HL-60/S4 treated with retinoic acid at 250 ng/mL for 4 days and 3 days (cell line): ENCODE measurements at regions not wholly inside any gene's neighbourhood (a gene's known extent, or its start where the extent isn't known, plus 50 kb on each side); places are given as distances from the start of the nearest gene placed in this dataset.
"Not testable (repeated sequence)": the region's sequence is repeated elsewhere in the genome, so short reads cannot be mapped to it uniquely, and the experiment has no call there.

Source experiments
- in situ Hi-C: fragments of 300-500 bp; cut with MboI; formaldehyde crosslinking; loops from 2 replicates; pipeline ENCODE4 v1.7.0; 2022; ENCODE audit warnings: low sequenced_read_pairs

DNA sequence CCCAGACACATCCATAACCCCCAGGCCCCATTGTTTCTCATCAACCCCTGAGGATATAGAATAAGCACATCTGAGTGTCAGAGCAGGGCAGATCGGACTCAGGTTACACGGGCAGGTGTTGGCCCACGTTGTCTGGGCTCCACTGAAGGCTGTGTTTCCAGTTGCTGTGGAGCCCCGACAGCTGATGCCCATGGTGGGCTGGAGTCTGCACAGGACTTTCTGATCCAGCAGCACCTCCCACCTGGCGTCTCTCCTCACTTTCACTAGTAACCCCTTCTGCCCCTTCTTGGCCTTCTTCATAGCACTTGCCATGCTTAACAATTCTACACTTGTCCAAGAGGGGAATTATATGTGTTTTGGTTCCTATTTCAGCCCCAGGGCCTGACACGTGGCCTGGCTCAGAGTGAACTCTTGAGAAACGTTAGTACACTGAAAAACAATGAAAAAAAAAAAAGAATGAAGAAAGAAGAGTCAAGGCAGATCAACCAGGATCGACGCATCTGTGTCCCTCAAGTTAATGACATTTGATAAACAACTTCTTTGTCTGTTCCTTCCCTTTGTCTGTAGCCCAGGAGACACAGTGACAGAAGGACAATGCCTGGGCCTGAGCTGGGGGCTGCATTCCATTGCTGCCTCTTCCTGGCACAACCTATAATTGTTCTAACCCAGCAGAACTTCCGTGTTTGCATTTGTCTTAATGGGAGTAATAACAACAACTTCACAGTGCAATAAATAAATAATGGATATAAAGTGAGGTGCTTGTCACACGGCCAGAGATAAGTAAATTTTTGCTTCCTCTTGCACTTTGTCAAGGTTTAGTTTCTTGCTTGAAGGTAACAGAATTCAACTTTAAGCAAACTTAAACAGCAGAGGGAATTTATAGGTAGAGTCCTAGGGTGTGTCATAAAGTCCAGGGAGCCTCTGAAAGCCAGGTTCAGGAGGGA lies 224.2 kb upstream of the SSTR4 start:
- in situ Hi-C loops, result no loop called here

DNA sequence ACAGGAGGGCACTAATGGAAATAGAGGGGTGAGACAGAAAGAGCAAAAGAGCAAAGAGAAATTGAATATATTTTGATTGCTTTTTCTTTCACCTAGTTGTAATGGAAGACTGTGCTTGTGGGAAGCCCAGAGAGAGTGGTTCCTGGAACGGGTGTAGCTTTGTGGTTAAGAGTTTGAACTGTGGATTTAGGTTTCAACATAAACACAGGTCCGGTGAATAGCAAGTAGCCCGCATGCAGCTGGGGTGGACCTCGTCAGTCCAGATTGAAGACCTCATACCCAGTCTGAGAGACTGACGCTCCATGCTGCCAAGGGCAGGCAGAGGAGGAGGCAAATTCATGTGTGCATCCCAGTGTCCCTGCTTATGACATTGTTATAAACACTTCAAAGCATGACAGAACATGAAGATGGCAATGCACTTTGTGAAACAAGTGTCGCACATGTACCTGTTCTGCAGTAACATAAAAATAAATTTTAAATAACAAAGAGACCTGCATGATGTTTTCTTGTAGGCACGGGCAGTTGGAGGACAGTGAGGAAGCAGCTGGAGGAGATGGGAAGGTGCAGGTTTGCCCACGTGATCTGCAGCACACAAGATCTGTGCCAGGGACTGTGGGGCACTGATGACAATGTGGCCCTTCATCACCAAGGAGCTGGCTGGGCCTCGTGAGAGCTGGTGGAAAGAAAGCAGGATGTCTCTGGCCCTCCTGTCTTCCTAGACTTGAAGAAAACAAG lies 220.5 kb upstream of the SSTR4 start:
- in situ Hi-C loops, result no loop called here

DNA sequence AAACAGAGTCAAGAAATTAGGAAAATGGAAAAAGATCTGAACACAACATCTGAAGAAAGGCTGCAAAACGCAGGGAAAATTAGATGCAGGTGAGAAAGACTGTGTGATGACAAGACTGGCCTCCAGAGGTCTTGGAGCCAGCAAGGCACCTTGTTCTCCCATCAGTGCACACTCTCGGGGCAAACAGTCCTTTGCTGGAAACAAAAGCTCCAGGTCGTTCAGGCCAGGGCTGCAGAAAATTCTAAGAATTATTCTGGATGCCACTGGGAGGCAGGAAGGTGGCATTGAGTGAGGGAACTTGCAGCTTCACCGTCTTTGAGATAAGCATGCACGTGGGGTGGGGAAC lies 219.9 kb upstream of the SSTR4 start:
- in situ Hi-C loops, result no loop called here

DNA sequence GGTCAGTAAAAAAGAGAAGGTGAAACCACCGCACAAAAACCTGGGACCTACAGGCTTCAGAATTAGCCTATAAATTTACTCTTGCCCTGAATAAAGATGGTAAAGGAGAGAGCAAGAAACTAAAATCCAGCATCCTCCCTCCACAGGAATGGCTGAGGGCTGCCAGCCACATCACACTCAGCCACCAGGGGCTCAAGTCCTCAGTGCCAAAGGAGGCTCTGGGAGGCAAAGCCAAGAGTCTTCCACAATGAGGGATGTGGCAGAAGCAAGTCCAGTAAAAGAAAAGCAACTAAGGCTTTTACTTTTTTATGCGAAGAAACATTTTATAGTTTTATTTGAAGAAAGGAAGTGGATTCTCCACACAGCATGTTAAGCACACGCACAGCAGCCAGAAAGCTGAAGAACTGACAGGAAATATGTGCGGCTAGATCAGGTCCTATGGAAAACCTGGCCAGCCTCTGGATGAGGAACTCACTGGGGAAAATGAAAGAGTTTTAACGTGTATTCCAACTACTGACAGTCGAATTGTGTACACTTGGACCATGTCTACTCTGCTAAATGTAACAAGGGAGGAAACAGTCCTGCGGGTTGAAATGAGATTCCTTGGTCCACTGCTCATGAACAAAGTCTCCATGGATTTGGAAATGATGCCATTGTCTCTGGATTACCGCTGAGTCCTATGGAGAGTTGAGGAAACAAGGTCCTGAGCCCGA lies 219.4 kb upstream of the SSTR4 start:
- in situ Hi-C loops, result no loop called here

DNA sequence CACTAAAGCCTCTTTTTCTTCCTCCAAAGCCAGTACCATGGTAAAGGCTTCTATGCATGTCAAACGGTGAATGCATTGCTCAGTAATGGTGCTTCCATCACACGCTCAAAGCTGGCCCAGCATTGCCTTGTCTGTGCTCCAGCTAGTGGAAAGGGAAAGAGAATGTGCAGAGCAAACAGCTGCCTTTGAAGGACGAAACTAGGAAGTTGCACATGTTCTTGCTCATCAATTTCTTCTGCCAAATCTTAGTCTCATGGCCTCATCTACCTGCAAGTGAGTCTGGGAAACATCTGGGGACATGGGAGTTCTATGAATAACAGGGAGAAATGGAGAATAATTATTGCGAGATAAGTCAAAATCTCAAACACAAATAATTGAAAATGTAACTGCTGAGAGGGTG lies 216.5 kb upstream of the SSTR4 start:
- in situ Hi-C loops, result no loop called here

DNA sequence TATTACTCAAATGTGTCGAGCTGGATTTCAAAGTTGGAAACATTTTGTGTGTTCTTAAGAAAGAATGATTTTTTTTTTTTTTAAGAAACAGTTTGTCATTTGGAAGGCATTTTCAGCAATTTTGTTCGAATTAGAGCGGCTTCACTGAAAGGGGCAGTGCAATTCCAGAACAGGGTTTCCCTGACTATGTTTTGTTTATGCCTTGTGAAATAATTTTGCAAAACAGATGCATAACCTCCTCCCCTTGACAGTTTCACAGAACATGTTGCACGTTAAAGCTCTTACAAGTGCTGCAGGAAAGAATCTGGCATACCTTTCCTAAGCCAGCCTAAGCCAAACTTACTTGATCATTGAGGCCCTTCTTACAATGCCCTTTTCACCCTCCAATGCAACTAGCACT lies 216.0 kb upstream of the SSTR4 start:
- in situ Hi-C loops, result no loop called here

DNA sequence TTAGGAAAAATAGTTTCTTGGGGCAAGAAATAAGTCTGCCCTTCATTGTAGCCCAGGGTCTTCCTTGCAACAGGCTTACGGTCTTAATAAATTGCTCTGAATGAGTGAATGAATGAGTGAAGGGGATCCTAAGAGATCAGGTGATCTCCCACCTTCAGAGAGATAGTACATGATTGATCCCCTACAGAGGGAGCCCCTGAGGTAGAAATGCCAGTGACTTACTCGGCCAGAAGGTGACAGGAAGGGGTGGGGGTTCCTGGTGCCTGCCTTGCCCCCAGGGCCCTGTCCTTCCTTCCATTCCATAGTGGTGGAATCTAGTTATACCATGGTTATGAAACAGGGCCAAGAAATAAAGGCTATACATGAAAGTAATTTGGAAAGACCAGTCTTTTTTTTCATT lies 215.3 kb upstream of the SSTR4 start:
- in situ Hi-C loops, result no loop called here

DNA sequence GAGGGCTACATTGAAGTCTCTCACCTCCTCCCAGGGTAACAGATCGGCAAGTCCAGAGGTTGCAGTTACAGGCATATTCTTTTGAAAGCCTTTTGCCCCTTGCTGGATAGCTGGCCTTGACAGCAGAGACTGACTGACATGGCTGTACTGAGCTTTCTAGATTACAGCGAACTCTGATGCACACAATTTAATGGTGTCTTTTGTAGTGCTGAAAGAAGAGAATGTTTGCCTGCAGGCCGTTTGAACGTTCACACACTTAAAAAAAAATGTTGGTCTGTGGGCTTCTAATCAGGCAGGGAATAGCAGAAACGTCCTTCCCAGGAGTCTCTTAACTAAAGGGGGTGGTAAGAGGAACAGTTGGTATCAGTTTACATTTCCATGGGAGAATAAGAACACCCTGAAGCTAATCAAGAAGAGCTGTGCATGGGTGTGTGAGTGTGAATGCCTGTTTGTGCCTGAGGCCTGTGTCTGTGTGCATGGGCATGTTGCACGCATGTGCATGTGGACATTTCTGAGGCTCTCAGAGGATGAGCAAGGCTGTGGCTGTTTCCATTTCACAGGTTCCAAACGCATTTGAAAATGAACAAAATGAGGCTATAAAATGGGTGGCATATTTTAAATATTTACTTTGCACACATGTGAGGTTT lies 213.9 kb upstream of the SSTR4 start:
- in situ Hi-C loops, result no loop called here

DNA sequence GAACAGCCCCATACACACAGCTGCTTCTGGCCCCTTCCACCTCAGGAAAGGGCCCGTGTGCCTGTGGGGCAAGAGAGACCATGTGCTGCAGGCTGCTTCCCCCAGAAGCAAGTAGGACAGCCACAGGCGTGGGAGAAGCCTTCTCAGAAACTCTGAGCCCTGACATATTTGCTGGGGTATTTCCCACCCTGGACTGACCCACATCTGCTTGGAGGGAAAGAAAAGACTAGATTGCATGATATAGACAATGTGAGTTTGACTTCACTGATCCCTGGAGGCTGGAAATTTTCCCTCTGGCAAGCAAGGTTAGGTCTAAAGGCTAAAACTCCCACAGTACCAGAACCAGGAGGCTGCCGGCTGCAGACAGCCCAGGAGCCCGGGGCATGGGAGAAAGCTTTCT lies 213.3 kb upstream of the SSTR4 start:
- in situ Hi-C loops, result no loop called here

DNA sequence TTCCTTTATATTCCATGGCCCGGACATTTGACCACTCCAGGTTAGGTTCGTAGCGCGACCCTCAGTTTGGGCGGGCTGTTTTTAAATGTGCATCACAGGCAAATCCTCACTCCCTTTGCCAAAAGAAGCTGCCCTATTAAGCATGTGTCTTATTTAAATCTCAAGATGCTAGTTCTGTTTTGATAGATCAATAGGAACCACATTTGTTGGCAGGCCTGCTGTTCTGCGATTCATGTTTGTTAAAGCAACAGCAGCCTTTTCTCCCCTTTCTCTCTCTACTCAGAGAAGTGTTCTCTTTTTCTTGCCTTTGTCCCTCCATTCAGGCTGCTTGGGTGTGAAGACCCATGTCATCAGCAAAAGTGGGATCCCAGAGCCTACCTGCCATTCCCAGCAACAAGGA lies 212.0 kb upstream of the SSTR4 start:
- in situ Hi-C loops, result no loop called here

DNA sequence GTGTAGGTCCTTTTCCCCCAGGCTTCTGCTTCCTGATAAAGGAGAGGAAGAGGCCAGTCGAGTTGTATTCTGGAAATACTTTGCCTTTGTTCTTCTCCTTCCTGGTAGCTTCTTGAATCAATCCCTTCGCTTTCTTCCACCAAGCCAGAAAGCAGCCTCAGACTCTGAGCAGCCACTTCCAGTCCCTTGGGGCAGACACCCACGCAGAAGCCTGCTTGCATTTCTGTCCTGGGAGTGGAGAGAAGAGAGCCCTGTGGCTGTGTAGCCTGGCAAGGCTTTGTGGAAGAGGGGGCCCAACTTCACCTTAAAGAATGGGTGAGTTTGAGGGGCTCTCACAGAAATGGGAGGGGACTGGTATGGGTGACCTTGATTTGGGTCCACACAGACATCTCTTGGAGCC lies 211.0 kb upstream of the SSTR4 start:
- in situ Hi-C loops, result no loop called here

DNA sequence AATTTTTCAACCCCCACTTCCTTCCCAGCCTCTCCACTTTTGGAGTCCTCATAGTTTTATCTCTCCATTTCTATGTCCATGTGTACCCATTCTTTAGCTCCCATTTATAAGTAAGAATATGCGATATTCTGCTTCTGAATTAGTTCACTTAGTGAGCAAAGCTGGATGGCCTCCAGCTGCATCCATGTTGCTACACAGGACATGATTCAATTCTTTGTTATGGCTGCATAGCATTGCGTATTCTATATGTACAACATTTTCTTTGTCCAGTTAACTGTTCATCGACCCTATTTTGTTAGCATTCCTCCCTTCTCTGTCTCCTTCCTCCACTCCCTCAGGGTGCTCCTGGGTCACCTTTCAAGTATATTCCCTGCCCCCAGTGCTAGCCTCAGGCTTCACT lies 210.0 kb upstream of the SSTR4 start:
- in situ Hi-C loops, result no loop called here

DNA sequence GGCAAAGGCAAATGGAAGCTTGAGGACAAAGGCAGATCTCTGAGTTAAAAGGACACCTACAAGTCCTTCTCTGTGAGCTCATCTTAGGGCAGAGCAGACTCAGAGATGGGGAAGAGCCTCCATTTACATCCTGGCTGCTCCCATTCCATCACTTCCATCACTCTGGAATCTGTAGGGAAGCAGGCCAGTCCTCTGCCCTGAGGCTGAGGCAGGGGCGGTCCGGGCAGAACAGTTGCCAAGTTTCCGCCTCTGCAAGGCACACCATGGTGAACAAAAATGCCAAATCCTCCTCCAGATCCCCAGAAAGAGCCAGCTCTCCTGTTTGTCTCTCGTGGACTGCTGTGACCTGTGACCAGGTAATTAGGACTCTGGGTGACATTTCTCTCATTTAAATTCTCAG lies 209.6 kb upstream of the SSTR4 start:
- in situ Hi-C loops, result no loop called here

DNA sequence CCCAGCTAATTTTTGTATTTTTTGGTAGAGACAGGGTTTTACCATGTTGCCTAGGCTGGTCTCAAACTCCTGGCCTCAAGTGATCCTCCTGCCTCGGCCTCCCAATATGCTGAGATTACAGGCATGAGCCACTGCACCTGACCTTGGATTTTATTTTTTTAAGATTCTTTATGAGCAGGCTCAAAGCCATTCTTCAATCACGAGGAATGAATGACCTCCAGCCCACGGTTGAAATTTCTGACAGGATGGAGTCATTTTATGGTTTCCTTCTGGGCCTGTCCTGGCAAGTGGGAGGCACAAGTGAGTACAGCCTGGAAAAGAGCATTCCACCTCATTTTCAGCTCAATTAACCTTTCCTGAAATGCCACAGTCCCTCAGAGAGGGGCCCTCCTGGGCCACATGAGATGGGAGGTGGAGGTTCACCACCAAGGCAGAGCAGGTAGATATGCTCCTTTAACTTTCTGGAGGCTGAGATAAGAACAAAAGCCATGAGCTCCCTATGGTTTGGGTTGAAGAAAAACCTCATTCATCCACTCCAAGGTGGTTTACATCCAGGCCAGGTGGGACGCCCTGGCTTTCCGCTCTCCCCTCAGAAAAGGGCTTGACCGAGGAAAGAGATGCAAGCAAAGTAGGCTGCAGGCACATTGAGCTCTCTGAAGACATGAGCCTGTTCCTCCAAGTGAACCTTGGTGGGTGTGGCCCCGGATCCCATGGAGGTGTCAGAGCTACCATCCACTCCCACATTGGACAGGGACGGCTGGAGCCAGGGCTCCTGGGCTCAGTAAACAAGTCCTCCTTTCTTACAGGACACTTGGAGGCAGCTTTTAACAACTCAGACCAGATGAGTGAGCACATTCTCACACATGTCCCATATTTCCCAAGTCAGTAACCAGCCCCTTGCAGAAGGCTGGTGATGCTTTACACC lies 208.5 kb upstream of the SSTR4 start:
- in situ Hi-C loops, result no loop called here

DNA sequence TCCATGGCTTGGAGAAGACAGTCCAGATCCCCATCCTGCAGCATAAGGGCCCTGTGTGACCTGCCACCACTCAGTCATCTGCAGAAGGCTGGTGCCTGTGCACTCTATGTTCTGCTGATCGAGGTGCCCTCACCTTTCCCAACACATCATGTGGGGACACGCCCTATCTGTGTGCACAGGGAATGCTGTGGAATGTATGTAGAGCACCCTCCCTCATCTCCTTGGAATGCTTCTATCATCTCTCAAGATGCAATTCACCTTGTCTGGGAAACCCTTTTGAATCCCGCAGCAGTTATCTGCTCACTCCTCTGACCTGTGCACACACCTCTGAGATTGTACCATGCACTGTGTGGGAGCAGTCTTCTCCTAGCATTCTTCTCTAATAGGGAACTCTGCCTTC lies 207.2 kb upstream of the SSTR4 start:
- in situ Hi-C loops, result no loop called here

DNA sequence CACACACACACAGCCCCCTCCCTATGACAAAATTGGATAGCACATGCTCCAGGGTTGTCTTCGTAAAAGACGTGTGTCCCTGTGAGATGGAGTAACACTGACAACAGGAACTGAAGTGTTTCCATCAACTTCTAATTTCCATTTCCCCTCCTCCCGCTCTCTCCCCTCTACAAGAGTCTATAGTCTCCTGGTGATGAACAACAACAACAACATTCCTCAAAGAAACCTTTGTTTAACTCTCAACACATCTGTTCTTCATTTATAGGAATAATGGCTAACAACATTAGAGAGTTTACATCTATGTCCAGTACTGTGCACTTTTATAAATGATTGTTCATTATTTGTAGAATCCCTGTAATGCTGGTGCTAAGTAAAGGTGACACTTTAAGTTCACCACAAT lies 205.8 kb upstream of the SSTR4 start:
- in situ Hi-C loops, result no loop called here

DNA sequence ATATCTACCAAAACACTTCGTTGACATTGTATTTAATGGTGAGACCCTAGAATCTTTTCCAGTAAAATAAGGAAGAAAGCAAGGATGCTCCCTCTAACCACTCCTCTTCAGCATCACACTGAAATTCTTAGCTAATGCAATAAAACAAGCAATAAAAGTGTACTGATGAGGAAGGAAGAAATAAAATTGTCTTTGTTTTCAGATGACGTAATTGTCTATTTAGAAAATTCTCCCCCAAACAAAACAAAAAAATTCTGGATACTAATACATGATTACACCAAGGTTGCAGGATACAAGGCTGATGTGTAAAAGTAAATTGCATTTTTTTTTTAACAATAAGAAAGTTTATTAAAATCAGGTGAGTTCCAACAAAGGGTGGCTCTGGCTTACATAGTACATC lies 205.0 kb upstream of the SSTR4 start:
- in situ Hi-C loops, result no loop called here

DNA sequence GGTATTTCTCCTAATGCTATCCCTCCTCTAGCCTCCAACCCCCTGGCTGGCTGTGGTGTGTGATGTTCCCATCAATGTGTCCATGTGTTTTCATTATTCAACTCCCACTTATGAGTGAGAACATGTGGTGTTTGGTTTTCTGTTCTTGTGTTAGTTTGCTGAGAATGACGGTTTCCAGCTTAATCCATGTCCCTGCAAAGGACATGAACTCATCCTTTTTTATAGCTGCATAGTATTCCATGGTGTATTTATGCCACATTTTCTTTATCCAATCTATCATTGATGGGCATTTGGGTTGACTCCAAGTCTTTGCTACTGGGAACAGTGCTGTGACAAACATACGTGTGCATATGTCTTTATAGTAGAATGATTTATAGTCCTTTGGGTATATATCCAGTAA lies 204.4 kb upstream of the SSTR4 start:
- in situ Hi-C loops, result not testable (repeated sequence)

DNA sequence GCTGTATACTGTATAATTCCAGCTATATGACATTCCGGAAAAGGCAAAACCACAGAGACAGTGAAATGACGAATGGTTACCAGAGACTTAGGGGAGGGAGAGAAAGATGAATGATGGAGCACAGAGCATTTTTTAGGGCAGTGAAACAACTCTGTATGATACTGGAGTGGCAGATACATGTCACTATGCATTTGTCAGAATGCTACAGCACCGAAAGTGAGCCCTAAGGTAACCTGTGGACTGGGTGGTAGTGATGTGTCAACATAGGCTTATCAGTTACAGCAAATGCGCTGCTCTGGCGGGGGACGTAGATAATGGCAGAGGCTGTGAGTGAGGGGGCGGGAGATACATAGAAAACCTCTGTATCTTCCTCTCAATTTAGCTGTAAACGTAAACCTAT lies 201.3 kb upstream of the SSTR4 start:
- in situ Hi-C loops, result no loop called here

DNA sequence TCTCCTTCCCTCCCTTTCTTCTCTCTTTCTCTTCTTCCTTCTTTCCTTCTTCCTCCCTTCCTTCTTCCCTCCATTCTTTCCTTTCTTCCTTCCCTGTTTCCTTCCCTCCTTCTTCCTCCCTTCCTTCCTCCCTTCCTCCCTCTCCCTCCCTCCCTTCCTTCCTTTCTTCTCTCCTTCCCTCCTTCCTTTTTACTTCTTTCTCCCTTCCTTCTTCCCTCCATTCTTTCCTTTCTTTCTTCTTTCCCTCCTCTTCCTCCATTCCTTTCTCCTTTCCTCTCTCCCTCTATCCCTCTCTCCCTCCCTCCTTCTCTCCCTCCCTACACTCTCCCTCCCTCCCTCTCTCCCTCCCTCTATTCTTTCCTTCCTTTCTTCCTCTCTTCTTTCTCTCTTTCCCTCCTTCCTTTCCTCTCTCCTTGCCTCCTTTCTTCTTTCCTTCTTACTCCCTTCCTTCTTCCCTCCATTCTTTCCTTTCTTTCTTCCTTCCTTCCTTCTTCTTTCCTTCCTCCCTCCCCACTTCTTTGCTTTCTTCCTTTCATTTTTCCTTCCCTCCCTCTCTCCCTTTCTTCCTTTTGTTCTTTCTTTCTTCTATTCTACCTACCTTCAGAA lies 200.4 kb upstream of the SSTR4 start:
- in situ Hi-C loops, result no loop called here
